Gastroesophageal sphincter (tissue), 4 donors: ENCODE measurements at regions not wholly inside any gene's neighbourhood (a gene's known extent, or its start where the extent isn't known, plus 50 kb on each side); places are given as distances from the start of the nearest gene placed in this dataset.

Experiments
- ATAC-seq: fragments of 150-250 bp; one replicate; pipeline ENCODE4 v1.9.1; 2016; ENCODE audit warnings: mild to moderate bottlenecking, moderate library complexity
- H3K27ac ChIP-seq, 4 donors: fragments of 200-600 bp; sonication (generic) in 3 of 4; 1 replicate in 3 of 4; 2 replicates in 1 of 4; pipeline ENCODE4 v1.5.1; 2016 to 2019
- H3K27me3 ChIP-seq: fragments of 200-600 bp; sonication (generic); one replicate; pipeline ENCODE4 v1.5.1; 2019
- H3K36me3 ChIP-seq, 2 donors: fragments of 200-600 bp; sonication (generic); one replicate each; pipeline ENCODE4 v1.5.1; 2019; ENCODE audit warnings: control low read depth in 1 of 2
- H3K4me1 ChIP-seq, 3 donors: fragments of 200-600 bp; sonication (generic); 1 replicate in 2 of 3; 2 replicates in 1 of 3; pipeline ENCODE4 v1.5.1; 2016 to 2019; ENCODE audit warnings: control low read depth in 2 of 3
- H3K4me3 ChIP-seq, 2 donors: fragments of 200-600 bp; sonication (generic); one replicate each; pipeline ENCODE4 v1.5.1; 2019; ENCODE audit warnings: mild to moderate bottlenecking in 1 of 2, moderate library complexity in 1 of 2
- H3K9me3 ChIP-seq, 3 donors: fragments of 200-600 bp; sonication (generic); one replicate each; pipeline ENCODE4 v1.5.1; 2017 to 2019; ENCODE audit warnings: control low read depth in 2 of 3
- CTCF ChIP-seq, 4 experiments: fragments of 200-600 bp in 2 of 4; fragments of 450-650 bp in 2 of 4; sonication (generic) in 1 of 4; IDR thresholded peaks; one replicate each; pipeline ENCODE4 v1.5.1; 2017 to 2019; ENCODE audit warnings: antibody characterized with exemption in 4 of 4, mild to moderate bottlenecking in 2 of 4, moderate library complexity in 2 of 4
- EP300 ChIP-seq: sonication (generic); formaldehyde crosslinking; IDR thresholded peaks from one replicate; pipeline ENCODE4 v1.6.1; 2017; ENCODE audit warnings: antibody characterized with exemption, mild to moderate bottlenecking
- POLR2A ChIP-seq, 2 donors: fragments of 450-650 bp; IDR thresholded peaks; one replicate each; pipeline ENCODE4 v1.6.1; 2017; ENCODE audit warnings: antibody characterized with exemption in 2 of 2, mild to moderate bottlenecking in 2 of 2, moderate library complexity in 1 of 2
- POLR2AphosphoS5 ChIP-seq: sonication (generic); formaldehyde crosslinking; IDR thresholded peaks from one replicate; pipeline ENCODE4 v1.6.1; 2017; ENCODE audit warnings: antibody characterized with exemption
- WGBS, 2 donors: methylation state at CpG; one replicate each; pipeline ENCODE4 v1.1.5; 2018; ENCODE audit warnings: low coverage in 1 of 2; 5-methylcytosine and 5-hydroxymethylcytosine counted together

- Histone ChIP-seq H3K9me3 (no peaks in the 10 kb centered on the region), H3K27ac (no peak overlapping the region), H3K27me3 (no peaks in the 10 kb centered on the region), H3K36me3 (no peaks in the 10 kb centered on the region), H3K4me3 (no peak overlapping the region), H3K4me1 (no peaks in the 10 kb centered on the region)
- ATAC-seq: no peak
- 75 to 86% methylated on average over 4 to 5 of the region's 5 CpGs for WGBS, 2 donors
- TF ChIP-seq EP300: no peak
- TF ChIP-seq POLR2A (IDR thresholded peaks at IDR 0.05): no peak
- TF ChIP-seq POLR2AphosphoS5: no peak
- no peak for TF ChIP-seq CTCF (IDR thresholded peaks at IDR 0.05)
Measured at GRCh38 chr9:7285199-7285598, 514.4 kb downstream of the DMAC1 start.

- no peaks in the 10 kb centered on the region for H3K4me1 ChIP-seq
- no peak overlapping the region for H3K27ac ChIP-seq
- no peaks in the 10 kb centered on the region for H3K36me3 ChIP-seq
- H3K27me3 ChIP-seq: no peaks in the 10 kb centered on the region
- ATAC-seq: no peak
- no peaks in the 10 kb centered on the region for H3K9me3 ChIP-seq
- TF ChIP-seq POLR2A (IDR thresholded peaks at IDR 0.05): no peak
- no peak for TF ChIP-seq EP300
- no peak for TF ChIP-seq POLR2AphosphoS5
- TF ChIP-seq CTCF (IDR thresholded peaks at IDR 0.05): no peak
- no peak overlapping the region for H3K4me3 ChIP-seq
- WGBS, 2 donors: 58% methylated on average over 1 of the region's 2 CpGs; no CpG with 5 or more reads in 1 of the 2 donors
Measured at GRCh38 chr9:7284517-7284916, 515.1 kb downstream of the DMAC1 start.

- no peak for TF ChIP-seq POLR2AphosphoS5
- TF ChIP-seq CTCF (IDR thresholded peaks at IDR 0.05): no peak
- TF ChIP-seq POLR2A (IDR thresholded peaks at IDR 0.05): no peak
- TF ChIP-seq EP300: no peak
- no peak for ATAC-seq
- Histone ChIP-seq H3K4me3 (no peak overlapping the region), H3K27ac (no peak overlapping the region), H3K9me3 (peaks cover 0 to under 1% (median 0%) of the 10 kb centered on the region in 3 donors), H3K36me3 (no peaks in the 10 kb centered on the region), H3K4me1 (no peaks in the 10 kb centered on the region), H3K27me3 (no peaks in the 10 kb centered on the region)
- WGBS, 2 donors: 89 to 100% methylated on average over 1 of the region's 1 CpG
Measured at GRCh38 chr9:7284117-7284516, 515.5 kb downstream of the DMAC1 start.

- no peaks in the 10 kb centered on the region for H3K27me3 ChIP-seq
- H3K9me3 ChIP-seq: peaks cover 0 to 14% (median 0%) of the 10 kb centered on the region in 3 donors
- no peak for ATAC-seq
- no peaks in the 10 kb centered on the region for H3K36me3 ChIP-seq
- no peaks in the 10 kb centered on the region for H3K4me1 ChIP-seq
- no peak overlapping the region for H3K4me3 ChIP-seq
- no peak overlapping the region for H3K27ac ChIP-seq
- TF ChIP-seq POLR2AphosphoS5 (no peak), CTCF (IDR thresholded peaks at IDR 0.05) (peak in 1 of 4 experiments; percentile 35)
- 44 to 54% methylated on average over 5 of the region's 5 CpGs for WGBS, 2 donors
Measured at GRCh38 chr9:7273575-7273974, 515.8 kb downstream of the KDM4C start.

- ATAC-seq: no peak
- WGBS, 2 donors: 74 to 76% methylated on average over 7 to 10 of the region's 14 CpGs
Measured at GRCh38 chr9:7266911-7267595, 509.3 kb downstream of the KDM4C start.

More at GRCh38 chr9:7266911-7267595, 509.3 kb downstream of the KDM4C start:
- Histone ChIP-seq H3K27ac (no peak overlapping the region), H3K4me1 (no peaks in the 10 kb centered on the region), H3K9me3 (no peaks in the 10 kb centered on the region), H3K36me3 (no peaks in the 10 kb centered on the region), H3K4me3 (no peak overlapping the region), H3K27me3 (no peaks in the 10 kb centered on the region)
- TF ChIP-seq EP300 (no peak), POLR2A (IDR thresholded peaks at IDR 0.05) (no peak)
